ENCODE measurements at regions not wholly inside any gene's neighbourhood (a gene's known extent, or its start where the extent isn't known, plus 50 kb on each side); places are given as distances from the start of the nearest gene placed in this dataset.

- 100% methylated on average over 3 of the region's 7 CpGs for WGBS (ENCODE audit: insufficient coverage)
- intact Hi-C loops (cut with micrococcal nuclease), result no loop called here
- Mint-ChIP-seq H3K4me3 (no peak overlapping the region), H3K9me3 (peaks cover 0 to 11% (median 2%) of the 10 kb centered on the region in 7 donors), H3K36me3 (no peaks in the 10 kb centered on the region), H3K4me1 (no peaks in the 10 kb centered on the region), H3K27me3 (ENCODE audit: low read depth in 3 of 3) (no peaks in the 10 kb centered on the region), H3K27ac (no peak overlapping the region)
- Histone ChIP-seq H3K36me3 (replicated peaks in 1 of 2; ENCODE audit: control insufficient read depth in 1 of 2, insufficient read depth in 2 of 2, low read length in 2 of 2) (no peaks in the 10 kb centered on the region), H2AFZ (ENCODE audit: insufficient read depth, low read depth, low read length, poor library complexity, severe bottlenecking) (no peak overlapping the region), H3K4me3 (replicated peaks in 1 of 3; ENCODE audit: low read depth in 2 of 3, low read length in 3 of 3) (no peak overlapping the region), H3K4me2 (replicated peaks; ENCODE audit: extremely low read depth, low read length, poor library complexity, severe bottlenecking) (no peak overlapping the region), H4K20me1 (ENCODE audit: insufficient read depth, low read length) (no peaks in the 10 kb centered on the region), H3K4me1 (ENCODE audit: control insufficient read depth in 1 of 2, insufficient read depth in 2 of 2, low read length in 2 of 2) (no peaks in the 10 kb centered on the region), H3K27ac (ENCODE audit: low read depth in 1 of 2, low read length in 2 of 2) (no peak overlapping the region), H3K27me3 (ENCODE audit: control insufficient read depth in 2 of 2, insufficient read depth in 2 of 2, low read length in 2 of 2) (no peaks in the 10 kb centered on the region), H3K9me3 (replicated peaks in 1 of 2; ENCODE audit: control insufficient read depth in 1 of 2, insufficient read depth in 1 of 2, low read length in 2 of 2) (no peaks in the 10 kb centered on the region), H3K79me2 (ENCODE audit: insufficient read depth, low read length) (no peaks in the 10 kb centered on the region), H3K9ac (ENCODE audit: insufficient read depth, low read length, poor library complexity, severe bottlenecking) (no peak overlapping the region)
- TF ChIP-seq, protein P1, sequence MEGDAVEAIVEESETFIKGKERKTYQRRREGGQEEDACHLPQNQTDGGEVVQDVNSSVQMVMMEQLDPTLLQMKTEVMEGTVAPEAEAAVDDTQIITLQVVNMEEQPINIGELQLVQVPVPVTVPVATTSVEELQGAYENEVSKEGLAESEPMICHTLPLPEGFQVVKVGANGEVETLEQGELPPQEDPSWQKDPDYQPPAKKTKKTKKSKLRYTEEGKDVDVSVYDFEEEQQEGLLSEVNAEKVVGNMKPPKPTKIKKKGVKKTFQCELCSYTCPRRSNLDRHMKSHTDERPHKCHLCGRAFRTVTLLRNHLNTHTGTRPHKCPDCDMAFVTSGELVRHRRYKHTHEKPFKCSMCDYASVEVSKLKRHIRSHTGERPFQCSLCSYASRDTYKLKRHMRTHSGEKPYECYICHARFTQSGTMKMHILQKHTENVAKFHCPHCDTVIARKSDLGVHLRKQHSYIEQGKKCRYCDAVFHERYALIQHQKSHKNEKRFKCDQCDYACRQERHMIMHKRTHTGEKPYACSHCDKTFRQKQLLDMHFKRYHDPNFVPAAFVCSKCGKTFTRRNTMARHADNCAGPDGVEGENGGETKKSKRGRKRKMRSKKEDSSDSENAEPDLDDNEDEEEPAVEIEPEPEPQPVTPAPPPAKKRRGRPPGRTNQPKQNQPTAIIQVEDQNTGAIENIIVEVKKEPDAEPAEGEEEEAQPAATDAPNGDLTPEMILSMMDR (IDR thresholded peaks at IDR 0.05), result no peak
- no peak for DNase-seq
These were observed 318.3 kb upstream of the PROX1 start for GRCh38 chr1:213669512-213669911.

DNA sequence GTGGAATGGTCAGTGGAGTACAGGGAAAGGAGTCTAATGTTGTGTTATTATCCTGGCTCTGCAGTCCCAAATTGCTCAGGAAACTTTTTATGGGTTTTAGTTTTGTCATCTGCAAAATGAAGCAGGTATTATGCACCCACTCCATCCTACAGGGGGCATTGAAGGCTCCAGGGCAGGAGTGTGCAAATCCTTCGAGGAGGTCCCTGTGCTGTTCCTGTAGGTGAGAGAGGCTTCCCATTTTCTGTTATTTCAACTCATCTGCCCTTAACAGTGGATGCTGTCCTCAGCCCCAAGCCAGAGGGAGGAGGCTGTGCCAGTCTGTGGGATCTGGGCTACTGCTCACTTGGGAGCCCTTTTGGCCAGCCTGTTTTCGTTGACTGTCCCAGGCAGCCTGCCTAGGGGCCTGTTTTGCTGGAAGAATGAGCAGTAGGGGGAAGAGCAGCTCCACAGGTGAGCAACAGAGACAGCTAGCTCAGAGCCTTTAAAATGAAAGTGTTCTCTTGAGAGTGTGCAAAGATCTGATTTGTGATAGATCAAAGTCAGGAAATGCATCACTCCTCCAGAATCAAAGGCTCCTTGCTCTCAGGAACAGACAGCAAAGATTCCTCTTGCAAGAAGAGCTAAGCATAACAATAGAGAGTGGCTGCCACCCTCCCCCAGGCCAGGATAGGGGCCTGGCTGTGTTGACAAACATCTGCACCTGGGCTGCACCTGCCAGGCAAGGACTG lies 317.6 kb upstream of the PROX1 start:
- Mint-ChIP-seq H3K4me3 (no peak overlapping the region), H3K27ac (no peak overlapping the region)
- intact Hi-C loops (cut with micrococcal nuclease), result no loop called here

More for the DNA sequence above, 317.6 kb upstream of the PROX1 start:
- no peaks in the 10 kb centered on the region for H3K9me3 ChIP-seq (replicated peaks in 1 of 2; ENCODE audit: control insufficient read depth in 1 of 2, insufficient read depth in 1 of 2, low read length in 2 of 2)
- no peaks in the 10 kb centered on the region for H3K27me3 ChIP-seq (ENCODE audit: control insufficient read depth in 2 of 2, insufficient read depth in 2 of 2, low read length in 2 of 2)
- no peak overlapping the region for H3K9ac ChIP-seq (ENCODE audit: insufficient read depth, low read length, poor library complexity, severe bottlenecking)
- no peaks in the 10 kb centered on the region for H4K20me1 ChIP-seq (ENCODE audit: insufficient read depth, low read length)
- H3K27me3 Mint-ChIP-seq (ENCODE audit: low read depth in 3 of 3), result no peaks in the 10 kb centered on the region
- H3K9me3 Mint-ChIP-seq, result peaks cover 0 to 11% (median 2%) of the 10 kb centered on the region in 7 donors
- no peaks in the 10 kb centered on the region for H3K4me1 Mint-ChIP-seq
- H3K4me3 ChIP-seq (replicated peaks in 1 of 3; ENCODE audit: low read depth in 2 of 3, low read length in 3 of 3), result no peak overlapping the region
- no peak overlapping the region for H3K4me2 ChIP-seq (replicated peaks; ENCODE audit: extremely low read depth, low read length, poor library complexity, severe bottlenecking)
- no peak overlapping the region for H3K27ac ChIP-seq (ENCODE audit: low read depth in 1 of 2, low read length in 2 of 2)
- TF ChIP-seq, protein P1 (IDR thresholded peaks at IDR 0.05), result no peak
- H2AFZ ChIP-seq (ENCODE audit: insufficient read depth, low read depth, low read length, poor library complexity, severe bottlenecking), result no peak overlapping the region
- no peaks in the 10 kb centered on the region for H3K79me2 ChIP-seq (ENCODE audit: insufficient read depth, low read length)
- H3K36me3 ChIP-seq (replicated peaks in 1 of 2; ENCODE audit: control insufficient read depth in 1 of 2, insufficient read depth in 2 of 2, low read length in 2 of 2), result no peaks in the 10 kb centered on the region
- no peak for DNase-seq
- no peaks in the 10 kb centered on the region for H3K36me3 Mint-ChIP-seq
- H3K4me1 ChIP-seq (ENCODE audit: control insufficient read depth in 1 of 2, insufficient read depth in 2 of 2, low read length in 2 of 2), result no peaks in the 10 kb centered on the region
- WGBS (ENCODE audit: insufficient coverage), result 0% methylated on average over 1 of the region's 2 CpGs
